ENCODE measurements at regions not wholly inside any gene's neighbourhood (a gene's known extent, or its start where the extent isn't known, plus 50 kb on each side); places are given as distances from the start of the nearest gene placed in this dataset.

- no peak for TF ChIP-seq REST (IDR thresholded peaks at IDR 0.05; ENCODE audit: insufficient replicate concordance, low read depth)
- no peak for TF ChIP-seq CTCF (IDR thresholded peaks at IDR 0.05; ENCODE audit: insufficient read depth, low read length)
Measured at GRCh38 chr5:92421942-92422341, 1038.8 kb upstream of the ARRDC3 start.

Data from HL-60 (cell line).